OCI-LY1 (cell line): ENCODE measurements at regions not wholly inside any gene's neighbourhood (a gene's known extent, or its start where the extent isn't known, plus 50 kb on each side); places are given as distances from the start of the nearest gene placed in this dataset.

Source experiments
- CTCF ChIP-seq: fragments of 200-600 bp; sonication (generic), shearing (Covaris generic); IDR thresholded peaks from 2 replicates; pipeline ENCODE4 v1.5.1; 2017; ENCODE audit warnings: mild to moderate bottlenecking, antibody characterized with exemption, low read length, moderate library complexity, mixed read lengths
- EZH2 ChIP-seq: fragments of 200-600 bp; sonication (generic), shearing (Covaris generic); IDR thresholded peaks from 2 replicates; pipeline ENCODE4 v1.8.0; 2017; ENCODE audit warnings: borderline replicate concordance, mixed run types, mild to moderate bottlenecking, antibody characterized with exemption, low read length, moderate library complexity, mixed read lengths

- peak; percentile 89 for TF ChIP-seq CTCF
- no peak for TF ChIP-seq EZH2
Measured at GRCh38 chr6:164927288-164928056, 381.9 kb downstream of the C6orf118 start.
